Heart left ventricle (tissue), 16 donors: ENCODE measurements at regions not wholly inside any gene's neighbourhood (a gene's known extent, or its start where the extent isn't known, plus 50 kb on each side); places are given as distances from the start of the nearest gene placed in this dataset.

Experiments
- ATAC-seq, 4 donors: fragments of 200-7000 bp; cut with Tn5 transposase; one replicate each; pipeline ENCODE4 v1.9.1; 2020 to 2022; ENCODE audit warnings: moderate library complexity in 4 of 4, mild to moderate bottlenecking in 3 of 4, moderate number of reproducible peaks in 1 of 4
- DNase-seq, 5 donors: peaks; one replicate each; pipeline ENCODE4 v3.0.0-alpha.2; 2020
- H3K27ac ChIP-seq, 12 donors: fragments of 200-600 bp; sonication (generic) in 4 of 12; one replicate each; pipeline versions ENCODE4 v1.5.0 to v1.8.0; 2016 to 2022; ENCODE audit warnings: mild to moderate bottlenecking in 2 of 12
- H3K27me3 ChIP-seq, 9 donors: fragments of 200-600 bp; sonication (generic) in 2 of 9; one replicate each; pipeline versions ENCODE4 v1.5.1 to v1.8.0; 2016 to 2022; ENCODE audit warnings: mild to moderate bottlenecking in 3 of 9
- H3K36me3 ChIP-seq, 9 donors: fragments of 200-600 bp; sonication (generic) in 2 of 9; one replicate each; pipeline versions ENCODE4 v1.5.0 to v1.8.0; 2018 to 2022; ENCODE audit warnings: mild to moderate bottlenecking in 2 of 9
- H3K4me1 ChIP-seq, 12 donors: fragments of 200-600 bp; sonication (generic) in 4 of 12; one replicate each; pipeline versions ENCODE4 v1.5.0 to v1.8.0; 2016 to 2022; ENCODE audit warnings: mild to moderate bottlenecking in 3 of 12
- H3K4me3 ChIP-seq, 12 donors: fragments of 200-600 bp; sonication (generic) in 4 of 12; one replicate each; pipeline versions ENCODE4 v1.5.0 to v1.8.0; 2017 to 2022; ENCODE audit warnings: mild to moderate bottlenecking in 9 of 12, moderate library complexity in 4 of 12
- H3K9me3 ChIP-seq, 12 donors: fragments of 200-600 bp; sonication (generic) in 4 of 12; one replicate each; pipeline versions ENCODE4 v1.5.0 to v1.8.0; 2016 to 2022; ENCODE audit warnings: mild to moderate bottlenecking in 1 of 12
- CTCF ChIP-seq, 12 donors: fragments of 200-600 bp; sonication (generic) in 4 of 12; IDR thresholded peaks; one replicate each; pipeline versions ENCODE4 v1.5.0 to v1.8.0; 2018 to 2022; ENCODE audit warnings: antibody characterized with exemption in 12 of 12, mild to moderate bottlenecking in 5 of 12
- POLR2A ChIP-seq, 2 donors: fragments of 450-650 bp; IDR thresholded peaks; one replicate each; pipeline ENCODE4 v1.6.1; 2017; ENCODE audit warnings: antibody characterized with exemption in 2 of 2, mild to moderate bottlenecking in 2 of 2, moderate library complexity in 2 of 2
- whole genome bisulfite sequencing, 4 donors: extraction: QIAGEN DNeasy Blood & Tissue Kit in 2 of 4; methylation state at CpG; one replicate each; pipeline versions ENCODE4 v1.1.5 to v1.1.7; 2013 to 2018; 5-methylcytosine and 5-hydroxymethylcytosine counted together
- intact Hi-C, 10 donors: fragments of 100-400 bp; cut with DNase I; formaldehyde crosslinking; loops; one replicate each; pipeline versions ENCODE4 v1.11.1 to v1.14.2; 2022
- donor health status: ischemic (EF 13 %, LVEDD 7.1; RV severe dilation, severe dysfunction).
- donor health status: healthy with polysubstance abuse.
- donor health status: DM: no; HTN: yes; CAD: no.
- donor health status: DM: no; HTN: no; CAD: no.
- donor health status: ischemic (EF 25% LVEDD 6.9; RV normal size, moderate dysfunction).
- donor health status: ischemic (EF 25% LVEDD 5.7; RV mildly dilated, moderate dysfunction).
- donor health status: healthy.
- donor health status: DM: yes; HTN: yes; CAD: no.
- donor health status: ischemic (EF 35%, LVEDD 5.7; RV mildly dilated, moderate dysfunction).
- donor health status: nonischemic (EF 11% LVEDD 7.7; RV severe dilation, severe dysfunction).
- donor health status: DM: yes; HTN: yes; CAD: no.
- donor health status: PGD.
- donor health status: ischemic (EF 29% LVEDD 5.4; RV normal size, mild dysfunction).
- donor health status: nonischemic (EF 23%, LVEDD 6.1; RV moderate dilation, normal function).

- Histone ChIP-seq H3K27ac (peak overlapping the region in 1 of 12 donors; percentile 7), H3K27me3 (no peaks in the 10 kb centered on the region), H3K4me1 (peaks cover 0 to 61% (median 10%) of the 10 kb centered on the region in 12 donors), H3K36me3 (no peaks in the 10 kb centered on the region), H3K4me3 (no peak overlapping the region), H3K9me3 (no peaks in the 10 kb centered on the region)
- ATAC-seq = no peak
- WGBS, 4 donors = 77 to 80% (median 78%) methylated on average over 6 of the region's 6 CpGs
- DNase-seq = no peak
- TF ChIP-seq CTCF (IDR thresholded peaks at IDR 0.05) = no peak
- no peak for TF ChIP-seq POLR2A (IDR thresholded peaks at IDR 0.05)
- intact Hi-C loops = no loop called here
These were observed 55.7 kb upstream of the EML4 start for GRCh38 chr2:42113452-42113851.

- TF ChIP-seq CTCF (IDR thresholded peaks at IDR 0.05) (no peak), POLR2A (IDR thresholded peaks at IDR 0.05) (no peak)
- peaks cover 0 to 67% (median 13%) of the 10 kb centered on the region in 12 donors for H3K4me1 ChIP-seq
- no peak for DNase-seq
- peak overlapping the region in 1 of 12 donors; percentile 7 for H3K27ac ChIP-seq
- no peaks in the 10 kb centered on the region for H3K36me3 ChIP-seq
- WGBS, 4 donors = 88 to 94% (median 94%) methylated on average over 5 of the region's 5 CpGs
- H3K27me3 ChIP-seq = no peaks in the 10 kb centered on the region
- no peak overlapping the region for H3K4me3 ChIP-seq
- H3K9me3 ChIP-seq = no peaks in the 10 kb centered on the region
- no peak for ATAC-seq
- intact Hi-C loops = no loop called here
These were observed 55.1 kb upstream of the EML4 start for GRCh38 chr2:42114091-42114490.

- 91 to 95% (median 94%) methylated on average over 4 of the region's 4 CpGs for WGBS, 4 donors
- TF ChIP-seq POLR2A (IDR thresholded peaks at IDR 0.05) (no peak), CTCF (IDR thresholded peaks at IDR 0.05) (no peak)
- no peaks in the 10 kb centered on the region for H3K36me3 ChIP-seq
- ATAC-seq (no peak), DNase-seq (no peak)
- no peaks in the 10 kb centered on the region for H3K27me3 ChIP-seq
- no peak overlapping the region for H3K4me3 ChIP-seq
- no peak overlapping the region for H3K27ac ChIP-seq
- H3K4me1 ChIP-seq = peaks cover 0 to 57% (median 13%) of the 10 kb centered on the region in 12 donors
- intact Hi-C loops = loop anchor here in 1 of 10 donors (5.0 kb wide), 1 partner anchor 82 kb away; no protein-coding TSS in a partner anchor
- H3K9me3 ChIP-seq = no peaks in the 10 kb centered on the region
These were observed 53.6 kb upstream of the EML4 start for GRCh38 chr2:42115588-42115987.

GRCh38 chr2:42116195-42117181 lies 52.7 kb upstream of the EML4 start:
- Histone ChIP-seq H3K27ac (peak overlapping the region in 1 of 12 donors; percentile 4), H3K4me3 (no peak overlapping the region), H3K4me1 (peaks cover 0 to 54% (median 13%) of the 10 kb centered on the region in 12 donors), H3K27me3 (no peaks in the 10 kb centered on the region), H3K9me3 (peaks cover 0 to 5% (median 0%) of the 10 kb centered on the region in 12 donors), H3K36me3 (no peaks in the 10 kb centered on the region)
- DNase-seq = no peak
- TF ChIP-seq CTCF (IDR thresholded peaks at IDR 0.05) (no peak), POLR2A (IDR thresholded peaks at IDR 0.05) (no peak)
- WGBS, 4 donors = 80 to 89% (median 83%) methylated on average over 5 of the region's 5 CpGs
- intact Hi-C loops = loop anchor here in 1 of 10 donors (5.0 kb wide), 1 partner anchor 81 kb away; no protein-coding TSS in a partner anchor
- ATAC-seq = no peak
